Neural progenitor cell (in vitro differentiated cells): ENCODE measurements at regions not wholly inside any gene's neighbourhood (a gene's known extent, or its start where the extent isn't known, plus 50 kb on each side); places are given as distances from the start of the nearest gene placed in this dataset.

Experiments used
- EZH2 ChIP-seq: fragments of 200-600 bp; sonication (generic); IDR thresholded peaks from 2 replicates; pipeline ENCODE4 v1.6.1; 2017; ENCODE audit warnings: antibody characterized with exemption, mild to moderate bottlenecking, moderate library complexity
- EZH2phosphoT487 ChIP-seq: fragments of 200-600 bp; sonication (generic); IDR thresholded peaks from 2 replicates; pipeline ENCODE4 v1.6.1; 2017; ENCODE audit warnings: antibody characterized with exemption
- TF ChIP-seq, protein P1 (sequence below): fragments of 200-600 bp; sonication (generic); IDR thresholded peaks from 2 replicates; pipeline ENCODE4 v1.5.1; 2017; ENCODE audit warnings: antibody characterized with exemption, mild to moderate bottlenecking

DNA sequence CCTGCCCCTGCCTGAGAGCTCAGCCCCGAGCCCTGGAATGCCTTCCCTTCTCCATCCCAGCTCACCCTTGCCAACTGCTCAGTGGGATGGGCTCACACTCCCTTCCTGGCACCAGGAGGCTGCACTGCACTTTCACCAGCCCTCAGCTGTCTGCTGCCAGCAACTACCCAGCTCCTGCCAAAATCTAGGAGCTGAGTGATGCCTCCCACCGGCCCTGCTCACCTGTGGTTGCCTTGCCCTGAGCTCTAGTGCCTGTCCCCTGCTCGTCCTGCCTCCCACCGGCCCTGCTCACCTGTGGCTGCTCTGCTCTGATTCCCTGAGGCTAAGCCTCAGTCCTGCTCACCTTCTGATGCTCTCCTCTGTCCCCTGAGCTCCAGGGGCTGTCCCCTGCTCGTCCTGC lies 119.8 kb downstream of the TMEM121 start:
- TF ChIP-seq EZH2 (no peak), EZH2phosphoT487 (no peak)
- TF ChIP-seq, protein P1, sequence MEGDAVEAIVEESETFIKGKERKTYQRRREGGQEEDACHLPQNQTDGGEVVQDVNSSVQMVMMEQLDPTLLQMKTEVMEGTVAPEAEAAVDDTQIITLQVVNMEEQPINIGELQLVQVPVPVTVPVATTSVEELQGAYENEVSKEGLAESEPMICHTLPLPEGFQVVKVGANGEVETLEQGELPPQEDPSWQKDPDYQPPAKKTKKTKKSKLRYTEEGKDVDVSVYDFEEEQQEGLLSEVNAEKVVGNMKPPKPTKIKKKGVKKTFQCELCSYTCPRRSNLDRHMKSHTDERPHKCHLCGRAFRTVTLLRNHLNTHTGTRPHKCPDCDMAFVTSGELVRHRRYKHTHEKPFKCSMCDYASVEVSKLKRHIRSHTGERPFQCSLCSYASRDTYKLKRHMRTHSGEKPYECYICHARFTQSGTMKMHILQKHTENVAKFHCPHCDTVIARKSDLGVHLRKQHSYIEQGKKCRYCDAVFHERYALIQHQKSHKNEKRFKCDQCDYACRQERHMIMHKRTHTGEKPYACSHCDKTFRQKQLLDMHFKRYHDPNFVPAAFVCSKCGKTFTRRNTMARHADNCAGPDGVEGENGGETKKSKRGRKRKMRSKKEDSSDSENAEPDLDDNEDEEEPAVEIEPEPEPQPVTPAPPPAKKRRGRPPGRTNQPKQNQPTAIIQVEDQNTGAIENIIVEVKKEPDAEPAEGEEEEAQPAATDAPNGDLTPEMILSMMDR, result no peak
